GM21619 (cell line): ENCODE measurements at regions not wholly inside any gene's neighbourhood (a gene's known extent, or its start where the extent isn't known, plus 50 kb on each side); places are given as distances from the start of the nearest gene placed in this dataset.

Experiments used
- ATAC-seq: cut with Tn5 transposase; IDR thresholded peaks from one replicate; pipeline ENCODE4 v1.9.1; 2021; ENCODE audit not compliant: unreplicated experiment

GRCh38 chr18:71798986-71799673, 745.0 kb downstream of the CBLN2 start:
- ATAC-seq = no peak

GRCh38 chr18:71797554-71797953, 746.6 kb downstream of the CBLN2 start:
- no peak for ATAC-seq

- peak; percentile 66 for ATAC-seq
These were observed 759.4 kb downstream of the CBLN2 start for GRCh38 chr18:71784777-71785176.

GRCh38 chr18:71760541-71760940, 783.6 kb downstream of the CBLN2 start:
- no peak for ATAC-seq

- ATAC-seq = no peak
These were observed 789.9 kb downstream of the CBLN2 start for GRCh38 chr18:71754246-71754645.

- no peak for ATAC-seq
These were observed 800.5 kb downstream of the CBLN2 start for GRCh38 chr18:71743634-71744033.

- no peak for ATAC-seq
These were observed 814.5 kb downstream of the CBLN2 start for GRCh38 chr18:71729611-71730010.

GRCh38 chr18:71727909-71728308, 816.2 kb downstream of the CBLN2 start:
- ATAC-seq = no peak

GRCh38 chr18:71725256-71725655, 818.9 kb downstream of the CBLN2 start:
- no peak for ATAC-seq

- ATAC-seq = no peak
These were observed 836.1 kb downstream of the CBLN2 start for GRCh38 chr18:71707985-71708500.

- ATAC-seq = peak; percentile 68
These were observed 836.7 kb downstream of the CBLN2 start for GRCh38 chr18:71707400-71707799.

- ATAC-seq = no peak
These were observed 854.6 kb downstream of the CBLN2 start for GRCh38 chr18:71689416-71690160.

GRCh38 chr18:71682591-71682990, 861.6 kb downstream of the CBLN2 start:
- ATAC-seq = no peak

GRCh38 chr18:71678144-71678543, 866.0 kb downstream of the CBLN2 start:
- no peak for ATAC-seq

- no peak for ATAC-seq
These were observed 870.2 kb downstream of the CBLN2 start for GRCh38 chr18:71673954-71674353.

- no peak for ATAC-seq
These were observed 870.6 kb downstream of the CBLN2 start for GRCh38 chr18:71673498-71673897.

GRCh38 chr18:71666481-71666880, 877.7 kb downstream of the CBLN2 start:
- ATAC-seq = no peak

GRCh38 chr18:71665131-71665530, 879.0 kb downstream of the CBLN2 start:
- no peak for ATAC-seq

GRCh38 chr18:71643822-71644221, 900.3 kb downstream of the CBLN2 start:
- ATAC-seq = no peak

GRCh38 chr18:71630696-71631095, 913.4 kb downstream of the CBLN2 start:
- no peak for ATAC-seq

- no peak for ATAC-seq
These were observed 918.5 kb downstream of the CBLN2 start for GRCh38 chr18:71625556-71626090.

- ATAC-seq = no peak
These were observed 945.8 kb downstream of the CBLN2 start for GRCh38 chr18:71598374-71598773.
